MM.1S (cell line): ENCODE measurements at regions not wholly inside any gene's neighbourhood (a gene's known extent, or its start where the extent isn't known, plus 50 kb on each side); places are given as distances from the start of the nearest gene placed in this dataset.

ENCODE experiments used
- DNase-seq: peaks from one replicate; pipeline ENCODE4 v3.0.0-alpha.2; 2015
- H2AFZ ChIP-seq: fragments of 300-600 bp; sonication (generic); 2 replicates; pipeline ENCODE4 v1.6.0; 2016; ENCODE audit warnings: antibody characterized with exemption, low read length
- H3F3A ChIP-seq: fragments of 300-600 bp; sonication (generic); 2 replicates; pipeline ENCODE4 v1.6.1; 2016; ENCODE audit warnings: mild to moderate bottlenecking, antibody characterized with exemption, low read length, moderate library complexity, mixed read lengths; ENCODE audit not compliant: insufficient read depth
- H3K27ac ChIP-seq: fragments of 300-600 bp; sonication (generic); 2 replicates; pipeline ENCODE4 v1.5.1; 2016; ENCODE audit warnings: mild to moderate bottlenecking, low read length
- H3K27me3 ChIP-seq: fragments of 300-600 bp; sonication (generic); replicated peaks from 2 replicates; pipeline ENCODE4 v1.6.0; 2016; ENCODE audit warnings: low read length; ENCODE audit not compliant: insufficient read depth
- H3K36me3 ChIP-seq: fragments of 300-600 bp; sonication (generic); replicated peaks from 2 replicates; pipeline ENCODE4 v1.6.1; 2016; ENCODE audit warnings: mild to moderate bottlenecking, low read length, mixed read lengths; ENCODE audit not compliant: insufficient read depth
- H3K4me1 ChIP-seq: fragments of 300-600 bp; sonication (generic); 2 replicates; pipeline ENCODE4 v1.6.1; 2016; ENCODE audit warnings: low read length, mixed read lengths
- H3K4me2 ChIP-seq: fragments of 300-600 bp; sonication (generic); 2 replicates; pipeline ENCODE4 v1.6.0; 2016; ENCODE audit warnings: low read depth, low read length
- H3K4me3 ChIP-seq: fragments of 300-600 bp; sonication (generic); 2 replicates; pipeline ENCODE4 v1.5.1; 2016; ENCODE audit warnings: low read length, mixed read lengths
- H3K79me2 ChIP-seq: fragments of 300-600 bp; sonication (generic); 2 replicates; pipeline ENCODE4 v1.6.1; 2016; ENCODE audit warnings: mixed run types, low read length, mixed read lengths
- H3K9ac ChIP-seq: fragments of 300-600 bp; sonication (generic); 2 replicates; pipeline ENCODE4 v1.6.1; 2016; ENCODE audit warnings: low read length, mixed read lengths
- H3K9me2 ChIP-seq: fragments of 300-600 bp; sonication (generic); replicated peaks from 2 replicates; pipeline ENCODE4 v1.6.1; 2016; ENCODE audit warnings: mild to moderate bottlenecking, low read length, mixed read lengths; ENCODE audit not compliant: insufficient read depth
- H3K9me3 ChIP-seq: fragments of 300-600 bp; sonication (generic); replicated peaks from 2 replicates; pipeline ENCODE4 v1.6.1; 2016; ENCODE audit warnings: mild to moderate bottlenecking, low read length, mixed read lengths; ENCODE audit not compliant: insufficient read depth
- H4K20me1 ChIP-seq: fragments of 300-600 bp; sonication (generic); 2 replicates; pipeline ENCODE4 v1.6.1; 2016; ENCODE audit warnings: mild to moderate bottlenecking, low read length, moderate library complexity, mixed read lengths; ENCODE audit not compliant: insufficient read depth
- EZH2 ChIP-seq: fragments of 300-600 bp; sonication (generic); optimal IDR thresholded peaks from 2 replicates; pipeline ENCODE3; 2017; ENCODE audit warnings: low read depth, mild to moderate bottlenecking, antibody characterized with exemption, low read length, mixed read lengths
- EZH2phosphoT487 ChIP-seq: fragments of 300-600 bp; sonication (generic); IDR thresholded peaks from 2 replicates; pipeline ENCODE4 v1.6.1; 2018; ENCODE audit warnings: antibody characterized with exemption, low read length
- TF ChIP-seq, protein P1 (sequence below): fragments of 300-600 bp; sonication (generic); IDR thresholded peaks from 2 replicates; pipeline ENCODE4 v1.5.1; 2016; ENCODE audit warnings: antibody characterized with exemption, low read length, mixed read lengths

DNA sequence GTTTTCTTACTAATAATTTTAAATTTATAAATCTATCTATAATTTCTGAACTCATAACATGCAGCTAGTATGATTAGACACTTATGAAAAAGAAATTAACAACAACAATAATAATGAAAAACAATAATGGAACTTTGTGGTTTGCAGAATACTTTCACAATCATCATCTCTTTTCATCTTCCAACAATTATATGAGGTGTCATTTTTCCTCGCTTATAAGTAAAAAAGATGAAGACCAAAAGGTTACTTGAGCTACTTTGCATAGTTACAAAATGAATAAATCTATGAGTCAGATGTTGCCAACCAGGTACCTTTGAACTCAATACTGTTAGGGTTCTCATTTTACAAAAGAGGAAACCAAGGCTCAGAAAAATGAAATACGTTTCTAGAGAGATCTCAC lies 98.5 kb upstream of the ELOVL6 start:
- no peak overlapping the region for H3K4me2 ChIP-seq
- no peaks in the 10 kb centered on the region for H3K36me3 ChIP-seq
- H3K79me2 ChIP-seq: no peaks in the 10 kb centered on the region
- no peaks in the 10 kb centered on the region for H3K9me2 ChIP-seq
- H3K9me3 ChIP-seq: no peaks in the 10 kb centered on the region
- no peak overlapping the region for H2AFZ ChIP-seq
- no peaks in the 10 kb centered on the region for H3F3A ChIP-seq
- no peak for DNase-seq
- H3K27ac ChIP-seq: no peak overlapping the region
- H3K4me1 ChIP-seq: no peaks in the 10 kb centered on the region
- no peaks in the 10 kb centered on the region for H4K20me1 ChIP-seq
- no peak overlapping the region for H3K9ac ChIP-seq
- no peak overlapping the region for H3K4me3 ChIP-seq
- TF ChIP-seq EZH2 (no peak), EZH2phosphoT487 (no peak)
- TF ChIP-seq, protein P1, sequence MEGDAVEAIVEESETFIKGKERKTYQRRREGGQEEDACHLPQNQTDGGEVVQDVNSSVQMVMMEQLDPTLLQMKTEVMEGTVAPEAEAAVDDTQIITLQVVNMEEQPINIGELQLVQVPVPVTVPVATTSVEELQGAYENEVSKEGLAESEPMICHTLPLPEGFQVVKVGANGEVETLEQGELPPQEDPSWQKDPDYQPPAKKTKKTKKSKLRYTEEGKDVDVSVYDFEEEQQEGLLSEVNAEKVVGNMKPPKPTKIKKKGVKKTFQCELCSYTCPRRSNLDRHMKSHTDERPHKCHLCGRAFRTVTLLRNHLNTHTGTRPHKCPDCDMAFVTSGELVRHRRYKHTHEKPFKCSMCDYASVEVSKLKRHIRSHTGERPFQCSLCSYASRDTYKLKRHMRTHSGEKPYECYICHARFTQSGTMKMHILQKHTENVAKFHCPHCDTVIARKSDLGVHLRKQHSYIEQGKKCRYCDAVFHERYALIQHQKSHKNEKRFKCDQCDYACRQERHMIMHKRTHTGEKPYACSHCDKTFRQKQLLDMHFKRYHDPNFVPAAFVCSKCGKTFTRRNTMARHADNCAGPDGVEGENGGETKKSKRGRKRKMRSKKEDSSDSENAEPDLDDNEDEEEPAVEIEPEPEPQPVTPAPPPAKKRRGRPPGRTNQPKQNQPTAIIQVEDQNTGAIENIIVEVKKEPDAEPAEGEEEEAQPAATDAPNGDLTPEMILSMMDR: no peak
- no peaks in the 10 kb centered on the region for H3K27me3 ChIP-seq

DNA sequence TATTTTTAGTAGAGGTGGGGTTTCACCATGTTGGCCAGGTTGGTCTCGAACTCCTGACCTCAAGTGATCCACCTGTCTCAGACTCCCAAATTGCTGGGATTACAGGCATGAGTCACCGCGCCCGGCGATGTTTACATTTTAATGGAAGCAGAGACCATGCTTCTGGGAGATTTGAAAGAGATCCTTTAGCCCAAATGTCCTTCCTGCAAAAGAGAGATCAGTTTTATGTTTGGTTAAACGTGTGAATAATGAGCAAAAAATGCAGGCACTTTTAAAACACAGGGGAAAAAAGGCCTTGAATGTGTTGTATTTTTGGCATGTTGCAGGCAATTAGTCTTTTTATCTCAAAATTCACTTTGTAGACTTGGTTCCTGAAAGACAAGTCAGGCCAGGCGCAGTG lies 95.8 kb upstream of the ELOVL6 start:
- Histone ChIP-seq H3K27me3 (no peaks in the 10 kb centered on the region), H4K20me1 (no peaks in the 10 kb centered on the region)

DNA sequence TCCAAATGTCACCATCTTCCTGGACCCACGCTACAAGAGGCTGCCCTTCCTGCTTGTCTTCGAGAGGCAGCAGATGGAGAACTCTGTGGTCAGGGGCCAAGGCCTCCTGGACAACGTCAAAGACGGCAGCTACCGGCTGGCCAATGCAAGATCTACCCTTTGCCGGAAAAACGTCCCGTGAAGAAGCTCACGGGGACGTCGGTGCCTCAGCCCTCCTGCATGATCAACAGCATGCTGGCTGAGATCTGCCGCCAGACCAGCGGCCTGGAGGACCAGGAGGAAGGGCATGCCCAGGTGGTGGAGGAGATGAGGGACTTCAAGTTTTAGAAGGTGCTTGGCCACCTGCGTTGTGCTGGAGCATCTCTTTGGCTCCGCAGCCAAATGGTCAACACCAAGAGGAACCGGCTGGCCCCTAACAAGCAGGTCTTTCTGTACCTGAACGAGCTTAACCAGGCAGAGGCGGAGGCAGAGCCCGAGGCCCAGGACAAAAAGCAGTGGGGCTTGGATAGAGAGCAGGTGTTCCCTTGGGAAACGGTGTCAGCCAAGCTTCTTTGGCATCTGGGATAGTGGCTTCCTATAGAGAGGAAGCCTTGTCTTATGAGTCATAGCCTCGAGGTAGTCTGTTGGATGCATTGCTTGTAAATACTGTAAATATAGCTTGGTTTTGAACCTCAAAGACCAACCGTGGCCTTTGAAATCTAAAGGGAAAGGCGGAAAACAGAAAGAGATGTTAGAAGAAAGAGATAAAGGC lies 94.8 kb upstream of the ELOVL6 start:
- no peaks in the 10 kb centered on the region for H3F3A ChIP-seq
- no peaks in the 10 kb centered on the region for H3K79me2 ChIP-seq
- no peak overlapping the region for H3K4me3 ChIP-seq
- H2AFZ ChIP-seq: no peak overlapping the region
- no peak overlapping the region for H3K9ac ChIP-seq
- no peak overlapping the region for H3K4me2 ChIP-seq
- H3K9me2 ChIP-seq: no peaks in the 10 kb centered on the region
- H3K9me3 ChIP-seq: no peaks in the 10 kb centered on the region
- no peaks in the 10 kb centered on the region for H4K20me1 ChIP-seq
- no peak overlapping the region for H3K27ac ChIP-seq
- no peaks in the 10 kb centered on the region for H3K27me3 ChIP-seq
- no peak for TF ChIP-seq EZH2
- TF ChIP-seq, protein P1: no peak
- TF ChIP-seq EZH2phosphoT487: no peak
- H3K36me3 ChIP-seq: no peaks in the 10 kb centered on the region
- no peak for DNase-seq
- no peaks in the 10 kb centered on the region for H3K4me1 ChIP-seq

More for the DNA sequence above, 95.8 kb upstream of the ELOVL6 start:
- H3K79me2 ChIP-seq: no peaks in the 10 kb centered on the region
- no peaks in the 10 kb centered on the region for H3K9me2 ChIP-seq
- no peak for TF ChIP-seq EZH2phosphoT487
- TF ChIP-seq, protein P1: no peak
- H3K27ac ChIP-seq: no peak overlapping the region
- H3K4me1 ChIP-seq: no peaks in the 10 kb centered on the region
- H3K4me2 ChIP-seq: no peak overlapping the region
- no peak overlapping the region for H3K4me3 ChIP-seq
- no peak for DNase-seq
- no peak overlapping the region for H3K9ac ChIP-seq
- no peaks in the 10 kb centered on the region for H3K36me3 ChIP-seq
- no peak overlapping the region for H2AFZ ChIP-seq
- no peaks in the 10 kb centered on the region for H3K9me3 ChIP-seq
- no peaks in the 10 kb centered on the region for H3F3A ChIP-seq
